ENCODE measurements at regions not wholly inside any gene's neighbourhood (a gene's known extent, or its start where the extent isn't known, plus 50 kb on each side); places are given as distances from the start of the nearest gene placed in this dataset.

DNA sequence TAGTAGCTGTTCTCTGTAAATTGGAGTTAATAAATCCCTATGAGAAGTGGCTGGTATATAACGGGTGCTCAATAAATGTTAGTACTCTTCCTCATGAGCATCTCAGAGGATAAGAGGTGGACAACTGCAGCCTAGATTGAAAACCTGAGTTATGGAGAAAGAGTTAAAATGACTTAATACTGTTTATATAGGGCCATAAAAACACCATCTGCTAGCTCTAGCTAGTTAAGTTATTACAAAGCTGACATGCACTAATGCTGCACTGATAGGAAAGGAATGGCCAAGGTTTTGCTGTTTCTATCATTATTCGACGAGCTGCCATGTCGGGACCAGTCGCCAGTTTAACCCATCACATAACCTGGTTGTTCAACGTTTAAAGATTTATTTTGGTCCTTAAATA lies 72.0 kb upstream of the SEL1L start:
- TF ChIP-seq TAF1 (IDR thresholded peaks at IDR 0.05; ENCODE audit: borderline replicate concordance, insufficient read depth, low read length), result no peak
- no peak for TF ChIP-seq SIN3A (IDR thresholded peaks at IDR 0.05; ENCODE audit: borderline replicate concordance, insufficient read depth, low read length)
- no peak for TF ChIP-seq FOXP2 (optimal IDR thresholded peaks at IDR 0.05; ENCODE audit: borderline replicate concordance, extremely low read depth, extremely low read length, insufficient read depth)
- TF ChIP-seq POLR2AphosphoS5 (IDR thresholded peaks at IDR 0.05; ENCODE audit: low read depth, low read length), result no peak
- TF ChIP-seq, protein P1, sequence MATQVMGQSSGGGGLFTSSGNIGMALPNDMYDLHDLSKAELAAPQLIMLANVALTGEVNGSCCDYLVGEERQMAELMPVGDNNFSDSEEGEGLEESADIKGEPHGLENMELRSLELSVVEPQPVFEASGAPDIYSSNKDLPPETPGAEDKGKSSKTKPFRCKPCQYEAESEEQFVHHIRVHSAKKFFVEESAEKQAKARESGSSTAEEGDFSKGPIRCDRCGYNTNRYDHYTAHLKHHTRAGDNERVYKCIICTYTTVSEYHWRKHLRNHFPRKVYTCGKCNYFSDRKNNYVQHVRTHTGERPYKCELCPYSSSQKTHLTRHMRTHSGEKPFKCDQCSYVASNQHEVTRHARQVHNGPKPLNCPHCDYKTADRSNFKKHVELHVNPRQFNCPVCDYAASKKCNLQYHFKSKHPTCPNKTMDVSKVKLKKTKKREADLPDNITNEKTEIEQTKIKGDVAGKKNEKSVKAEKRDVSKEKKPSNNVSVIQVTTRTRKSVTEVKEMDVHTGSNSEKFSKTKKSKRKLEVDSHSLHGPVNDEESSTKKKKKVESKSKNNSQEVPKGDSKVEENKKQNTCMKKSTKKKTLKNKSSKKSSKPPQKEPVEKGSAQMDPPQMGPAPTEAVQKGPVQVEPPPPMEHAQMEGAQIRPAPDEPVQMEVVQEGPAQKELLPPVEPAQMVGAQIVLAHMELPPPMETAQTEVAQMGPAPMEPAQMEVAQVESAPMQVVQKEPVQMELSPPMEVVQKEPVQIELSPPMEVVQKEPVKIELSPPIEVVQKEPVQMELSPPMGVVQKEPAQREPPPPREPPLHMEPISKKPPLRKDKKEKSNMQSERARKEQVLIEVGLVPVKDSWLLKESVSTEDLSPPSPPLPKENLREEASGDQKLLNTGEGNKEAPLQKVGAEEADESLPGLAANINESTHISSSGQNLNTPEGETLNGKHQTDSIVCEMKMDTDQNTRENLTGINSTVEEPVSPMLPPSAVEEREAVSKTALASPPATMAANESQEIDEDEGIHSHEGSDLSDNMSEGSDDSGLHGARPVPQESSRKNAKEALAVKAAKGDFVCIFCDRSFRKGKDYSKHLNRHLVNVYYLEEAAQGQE (IDR thresholded peaks at IDR 0.05; ENCODE audit: insufficient read depth in 1 of 2, low read depth in 2 of 2, low read length in 2 of 2), result no peak

DNA sequence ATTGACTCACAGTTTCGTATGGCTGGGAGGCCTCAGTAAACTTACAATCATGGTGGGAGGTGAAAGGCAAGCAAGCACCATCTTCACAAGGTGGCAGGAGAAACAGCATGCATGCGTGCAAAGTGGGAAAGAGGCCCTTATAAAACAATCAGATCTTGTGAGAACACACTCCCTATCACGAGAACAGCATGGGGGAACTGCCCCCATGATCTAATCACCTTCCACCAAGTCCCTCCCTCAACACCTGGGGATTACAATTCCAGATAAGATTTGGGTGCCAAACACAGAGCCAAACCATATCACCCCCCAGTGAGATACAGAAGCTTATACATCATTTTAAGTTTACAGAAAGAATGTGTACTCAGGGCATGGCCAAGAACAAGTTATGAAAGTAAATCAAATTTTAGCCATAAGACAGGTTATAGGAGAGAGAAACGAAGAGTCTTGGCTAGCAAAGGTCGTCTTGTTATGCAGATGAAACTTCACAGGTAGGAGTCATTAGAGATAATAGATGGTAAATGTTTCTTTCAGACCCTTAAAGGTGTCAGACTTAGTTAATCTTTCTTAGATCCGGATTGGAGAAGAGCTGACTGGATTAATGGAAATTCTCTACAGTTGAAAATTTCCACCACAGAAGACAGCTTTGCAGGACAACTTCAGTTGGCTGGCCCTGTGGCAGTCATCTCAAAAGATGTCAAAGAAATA lies 79.8 kb upstream of the SEL1L start:
- no peak for TF ChIP-seq TAF1 (IDR thresholded peaks at IDR 0.05; ENCODE audit: borderline replicate concordance, insufficient read depth, low read length)
- TF ChIP-seq FOXP2 (optimal IDR thresholded peaks at IDR 0.05; ENCODE audit: borderline replicate concordance, extremely low read depth, extremely low read length, insufficient read depth), result no peak

DNA sequence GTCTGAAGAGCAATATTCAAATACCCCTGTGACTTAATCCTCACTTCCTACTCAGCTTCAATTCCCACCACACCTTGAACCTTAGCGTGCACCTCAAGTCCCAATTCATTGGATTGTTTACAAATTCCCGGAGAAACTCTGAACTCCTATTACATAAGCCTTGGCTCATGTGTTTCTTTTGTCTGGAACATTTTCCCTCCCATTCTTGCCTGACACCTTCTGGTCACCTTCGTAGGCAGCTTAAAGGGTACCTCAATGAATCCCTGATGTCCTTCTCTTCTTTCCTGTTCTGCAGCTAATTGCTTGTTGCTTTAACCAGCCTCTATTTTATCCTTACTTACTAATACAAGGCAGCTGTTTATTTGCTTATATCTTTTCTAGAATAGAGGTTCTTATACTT lies 85.0 kb upstream of the SEL1L start:
- TF ChIP-seq SIN3A (IDR thresholded peaks at IDR 0.05; ENCODE audit: borderline replicate concordance, insufficient read depth, low read length), result no peak
- no peak for TF ChIP-seq FOXP2 (optimal IDR thresholded peaks at IDR 0.05; ENCODE audit: borderline replicate concordance, extremely low read depth, extremely low read length, insufficient read depth)

DNA sequence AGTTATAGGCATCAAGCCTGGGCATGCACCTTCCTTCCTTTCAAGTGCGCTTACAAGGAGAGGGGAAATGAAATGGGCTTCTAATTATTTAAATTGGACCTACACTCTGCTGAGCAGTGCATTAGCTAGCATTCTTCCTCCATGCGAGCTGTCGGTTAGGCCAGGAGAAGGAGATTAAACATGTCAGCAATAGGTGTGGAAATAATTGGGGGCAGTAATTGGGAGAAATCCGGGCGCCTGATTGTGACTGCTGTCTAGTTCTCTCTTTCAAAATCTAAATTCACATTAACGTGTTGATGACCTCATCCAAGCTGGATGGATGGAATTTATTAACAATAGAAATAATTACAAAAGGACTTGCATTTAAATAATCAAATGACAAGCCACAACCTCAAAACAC lies 86.2 kb upstream of the SEL1L start:
- TF ChIP-seq POLR2AphosphoS5 (IDR thresholded peaks at IDR 0.05; ENCODE audit: low read depth, low read length) (no peak), TAF1 (IDR thresholded peaks at IDR 0.05; ENCODE audit: borderline replicate concordance, insufficient read depth, low read length) (no peak), SIN3A (IDR thresholded peaks at IDR 0.05; ENCODE audit: borderline replicate concordance, insufficient read depth, low read length) (no peak), FOXP2 (optimal IDR thresholded peaks at IDR 0.05; ENCODE audit: borderline replicate concordance, extremely low read depth, extremely low read length, insufficient read depth) (no peak)
- TF ChIP-seq, protein P1 (IDR thresholded peaks at IDR 0.05; ENCODE audit: insufficient read depth in 1 of 2, low read depth in 2 of 2, low read length in 2 of 2), result no peak

DNA sequence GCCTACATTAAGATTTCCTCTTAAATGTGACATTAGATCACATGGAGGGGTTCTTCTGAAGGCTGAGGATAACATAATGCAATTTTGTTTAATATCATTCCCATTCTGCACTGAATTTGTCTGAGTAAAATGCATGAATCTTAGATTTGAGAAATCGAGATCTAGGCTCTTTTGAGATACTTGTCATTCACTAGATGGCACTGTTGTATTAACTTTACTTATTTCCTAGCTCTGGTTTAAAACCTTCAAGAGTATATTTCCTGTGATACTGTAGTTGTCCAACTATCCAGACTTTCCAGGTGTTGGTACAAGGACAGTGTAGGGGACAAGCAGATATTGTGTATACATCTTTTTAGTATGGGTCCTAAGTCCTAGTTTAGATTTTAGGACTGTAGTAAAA lies 91.7 kb upstream of the SEL1L start:
- TF ChIP-seq, protein P1 (IDR thresholded peaks at IDR 0.05; ENCODE audit: insufficient read depth in 1 of 2, low read depth in 2 of 2, low read length in 2 of 2), result no peak
- no peak for TF ChIP-seq TAF1 (IDR thresholded peaks at IDR 0.05; ENCODE audit: borderline replicate concordance, insufficient read depth, low read length)
- TF ChIP-seq FOXP2 (optimal IDR thresholded peaks at IDR 0.05; ENCODE audit: borderline replicate concordance, extremely low read depth, extremely low read length, insufficient read depth), result no peak
- TF ChIP-seq POLR2AphosphoS5 (IDR thresholded peaks at IDR 0.05; ENCODE audit: low read depth, low read length), result no peak
- TF ChIP-seq SIN3A (IDR thresholded peaks at IDR 0.05; ENCODE audit: borderline replicate concordance, insufficient read depth, low read length), result no peak

DNA sequence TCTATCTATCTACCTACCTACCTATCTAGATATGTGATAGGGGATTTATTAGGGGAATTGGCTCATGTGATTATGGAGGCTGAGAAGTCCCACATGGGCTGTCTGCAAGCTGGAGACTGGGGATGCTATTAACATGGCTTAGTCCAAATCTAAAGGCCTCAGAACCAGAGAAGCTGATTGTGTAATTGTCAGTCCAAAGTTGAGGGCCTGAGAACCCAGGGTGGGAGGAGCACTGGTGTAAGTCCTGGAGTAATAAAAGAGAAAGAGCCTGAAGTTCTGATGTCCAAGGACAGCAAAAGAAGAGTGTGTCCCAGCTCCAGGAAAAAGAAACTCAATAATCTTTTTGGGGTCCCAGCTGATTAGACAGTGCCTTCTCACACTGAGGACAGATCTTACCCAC lies 98.5 kb upstream of the SEL1L start:
- no peak for TF ChIP-seq POLR2AphosphoS5 (IDR thresholded peaks at IDR 0.05; ENCODE audit: low read depth, low read length)
- TF ChIP-seq, protein P1 (IDR thresholded peaks at IDR 0.05; ENCODE audit: insufficient read depth in 1 of 2, low read depth in 2 of 2, low read length in 2 of 2), result no peak
- TF ChIP-seq SIN3A (IDR thresholded peaks at IDR 0.05; ENCODE audit: borderline replicate concordance, insufficient read depth, low read length), result no peak
- TF ChIP-seq FOXP2 (optimal IDR thresholded peaks at IDR 0.05; ENCODE audit: borderline replicate concordance, extremely low read depth, extremely low read length, insufficient read depth), result no peak
- TF ChIP-seq TAF1 (IDR thresholded peaks at IDR 0.05; ENCODE audit: borderline replicate concordance, insufficient read depth, low read length), result no peak
